ENCODE measurements at regions not wholly inside any gene's neighbourhood (a gene's known extent, or its start where the extent isn't known, plus 50 kb on each side); places are given as distances from the start of the nearest gene placed in this dataset.

- DNase-seq: no peak
Observed at GRCh38 chr4:27534488-27534887, 673.8 kb downstream of the STIM2 start.

- DNase-seq: no peak
Observed at GRCh38 chr4:27568236-27568951, 707.8 kb downstream of the STIM2 start.

- DNase-seq: no peak
Observed at GRCh38 chr4:27568952-27569319, 708.3 kb downstream of the STIM2 start.

- DNase-seq: no peak
Observed at GRCh38 chr4:27574743-27575142, 714.1 kb downstream of the STIM2 start.

GRCh38 chr4:27577951-27578350, 717.3 kb downstream of the STIM2 start:
- no peak for DNase-seq

GRCh38 chr4:27592738-27593137, 732.1 kb downstream of the STIM2 start:
- DNase-seq: no peak

GRCh38 chr4:27594922-27595321, 734.3 kb downstream of the STIM2 start:
- DNase-seq: no peak

GRCh38 chr4:27595571-27596360, 735.1 kb downstream of the STIM2 start:
- no peak for DNase-seq

GRCh38 chr4:27602172-27602571, 741.5 kb downstream of the STIM2 start:
- DNase-seq: no peak

- no peak for DNase-seq
Observed at GRCh38 chr4:27604692-27605091, 744.1 kb downstream of the STIM2 start.

GRCh38 chr4:27616166-27616565, 755.5 kb downstream of the STIM2 start:
- no peak for DNase-seq

- DNase-seq: no peak
Observed at GRCh38 chr4:27619435-27619834, 758.8 kb downstream of the STIM2 start.

- no peak for DNase-seq
Observed at GRCh38 chr4:27620886-27621285, 760.2 kb downstream of the STIM2 start.

GRCh38 chr4:27624749-27625148, 764.1 kb downstream of the STIM2 start:
- DNase-seq: no peak

GRCh38 chr4:27628609-27629008, 768.0 kb downstream of the STIM2 start:
- no peak for DNase-seq

- DNase-seq: no peak
Observed at GRCh38 chr4:27629532-27630225, 769.0 kb downstream of the STIM2 start.

GRCh38 chr4:27635936-27636913, 775.6 kb downstream of the STIM2 start:
- no peak for DNase-seq

- no peak for DNase-seq
Observed at GRCh38 chr4:27638163-27638915, 777.7 kb downstream of the STIM2 start.

- DNase-seq: no peak
Observed at GRCh38 chr4:27643101-27643500, 782.5 kb downstream of the STIM2 start.

- DNase-seq: no peak
Observed at GRCh38 chr4:27648416-27648815, 787.8 kb downstream of the STIM2 start.

GRCh38 chr4:27662426-27662825, 801.8 kb downstream of the STIM2 start:
- DNase-seq: no peak

GRCh38 chr4:27666943-27667342, 806.3 kb downstream of the STIM2 start:
- DNase-seq: no peak
